NCI-H1694 treated with DMSO at 0.1 percent for 48 hours (cell line): ENCODE measurements at regions not wholly inside any gene's neighbourhood (a gene's known extent, or its start where the extent isn't known, plus 50 kb on each side); places are given as distances from the start of the nearest gene placed in this dataset.
A peak's percentile ranks its signal among the peaks of the same experiment; 100 is the strongest.

ENCODE experiments used
- DNase-seq: peaks from one replicate; lab custom pipeline; 2025; lab: John Stamatoyannopoulos, UW

DNA sequence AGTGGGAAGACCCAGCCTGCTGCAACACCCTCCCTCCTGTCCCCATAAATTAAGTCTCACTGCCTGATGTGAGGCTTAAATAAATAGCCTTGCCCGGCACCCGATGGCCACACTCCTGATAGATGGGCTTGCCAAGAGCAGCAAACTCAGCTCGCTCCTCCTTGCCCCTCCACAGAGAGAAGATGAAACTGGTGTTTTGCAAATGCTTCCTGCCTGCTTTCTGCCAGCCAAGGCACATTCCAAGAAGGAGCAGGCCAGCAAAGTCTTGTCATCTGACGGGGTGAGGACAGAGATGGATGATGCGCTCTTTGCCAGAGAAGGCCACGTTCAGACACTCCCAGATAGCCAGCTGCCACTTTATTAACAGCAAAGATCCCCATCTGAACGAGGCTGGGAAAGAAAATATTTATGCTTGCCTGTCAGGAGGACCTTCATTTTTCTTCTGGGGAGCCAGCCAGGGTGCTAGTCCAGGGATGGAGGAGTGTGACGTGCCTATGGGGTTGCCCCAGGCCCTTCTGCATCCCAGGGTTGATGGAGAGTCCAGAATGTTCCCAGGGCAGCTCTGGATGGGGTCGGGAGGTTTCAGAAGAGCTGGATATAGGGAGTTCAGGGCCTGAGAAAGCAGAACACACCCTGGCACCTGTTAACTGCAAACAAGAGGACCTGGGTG lies 265.4 kb downstream of the FOXD2 start:
- DNase-seq: no peak

DNA sequence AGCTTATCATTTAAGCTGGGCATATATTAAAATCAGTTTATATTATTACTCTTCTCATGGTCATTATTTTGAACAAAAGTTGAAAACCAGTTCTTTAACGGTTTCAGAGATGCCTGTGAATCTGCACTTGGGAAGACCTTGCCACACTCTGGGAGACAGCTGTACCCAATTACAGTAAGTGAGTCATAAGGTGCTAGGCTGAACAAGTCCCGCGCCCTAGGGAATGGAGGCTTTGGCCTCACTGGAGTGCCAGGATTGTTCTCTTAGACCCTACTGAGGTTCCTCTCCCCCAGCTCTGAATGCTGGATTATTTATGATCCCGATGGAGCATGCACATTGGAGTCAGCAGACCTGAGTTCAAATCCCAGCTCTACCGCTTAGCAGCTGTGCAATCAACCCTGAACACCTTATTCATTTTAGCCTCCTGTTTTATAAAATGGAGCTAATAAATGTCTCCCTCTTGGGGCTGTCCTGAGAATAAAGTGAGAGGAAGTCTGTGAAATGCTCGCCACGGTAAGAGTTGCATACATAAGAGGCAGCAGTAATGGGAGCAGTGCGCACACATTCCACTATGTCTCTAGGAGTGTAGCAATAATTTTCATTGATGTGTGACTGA lies 266.2 kb downstream of the FOXD2 start:
- DNase-seq: peak; percentile 8

- DNase-seq: peak; percentile 3
Measured at GRCh38 chr1:47705517-47706130, 267.8 kb downstream of the FOXD2 start.

DNA sequence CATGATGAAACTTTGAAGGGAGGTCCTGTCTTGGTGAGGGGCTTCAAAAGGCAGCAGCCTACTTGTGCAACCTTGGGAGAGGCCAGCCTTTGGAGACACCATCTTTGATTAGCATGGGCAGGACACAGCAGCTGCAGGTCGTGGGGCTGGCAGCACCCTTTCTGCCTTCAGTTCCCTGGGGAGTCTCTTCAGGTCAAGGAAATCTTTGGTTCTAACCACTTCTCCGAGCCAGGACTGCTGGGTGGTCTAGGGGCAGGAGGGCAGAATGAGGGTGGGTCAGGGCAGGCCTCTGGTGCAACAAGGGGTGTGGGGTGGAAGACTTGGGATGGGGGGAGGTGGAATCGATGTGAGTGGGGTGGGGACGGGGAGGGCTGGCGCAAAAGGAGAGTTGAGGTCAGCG lies 269.7 kb downstream of the FOXD2 start:
- no peak for DNase-seq

DNA sequence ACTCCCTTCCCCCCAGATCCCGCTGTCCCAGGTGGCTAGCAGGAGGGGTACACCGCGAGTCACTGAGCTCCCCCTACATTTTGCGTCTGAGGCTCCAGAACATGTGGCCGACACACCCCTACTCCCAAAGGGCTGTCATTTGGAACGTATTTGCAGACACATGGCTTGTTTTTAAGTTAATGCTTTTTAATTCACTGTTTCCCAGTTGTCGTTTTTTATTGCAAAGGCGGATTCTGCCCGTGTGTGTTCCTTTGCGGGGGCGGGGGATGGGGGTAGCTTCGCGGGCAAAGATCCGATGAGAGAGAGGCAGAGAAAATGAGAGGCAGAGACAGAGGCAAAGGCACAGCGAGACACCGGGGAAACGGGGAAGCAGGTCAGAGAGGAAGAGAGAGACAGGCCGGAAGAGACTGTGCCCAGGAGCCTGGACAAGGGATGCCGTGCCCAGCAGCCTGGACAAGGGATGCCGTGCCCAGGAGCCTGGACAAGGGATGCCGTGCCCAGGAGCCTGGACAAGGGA lies 270.2 kb downstream of the FOXD2 start:
- DNase-seq: no peak

DNA sequence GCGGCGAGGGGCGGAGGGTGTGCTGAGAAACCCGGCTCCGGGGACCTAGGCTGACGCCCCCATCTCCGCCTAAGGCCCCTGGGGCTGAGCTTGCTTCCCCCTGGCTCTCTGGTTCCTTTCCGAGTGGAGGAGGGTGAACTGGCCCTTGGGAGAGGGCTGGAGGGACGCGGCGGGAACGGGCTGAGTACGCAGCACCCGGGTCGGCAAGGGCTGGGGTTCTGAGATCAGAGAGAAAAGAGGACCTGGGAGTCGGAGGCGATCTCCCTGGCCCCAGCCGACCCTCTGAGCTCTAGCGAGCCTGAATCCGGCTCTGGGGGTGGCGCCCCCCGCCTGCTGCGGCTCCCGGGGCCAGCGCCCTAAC lies 270.8 kb downstream of the FOXD2 start:
- no peak for DNase-seq

DNA sequence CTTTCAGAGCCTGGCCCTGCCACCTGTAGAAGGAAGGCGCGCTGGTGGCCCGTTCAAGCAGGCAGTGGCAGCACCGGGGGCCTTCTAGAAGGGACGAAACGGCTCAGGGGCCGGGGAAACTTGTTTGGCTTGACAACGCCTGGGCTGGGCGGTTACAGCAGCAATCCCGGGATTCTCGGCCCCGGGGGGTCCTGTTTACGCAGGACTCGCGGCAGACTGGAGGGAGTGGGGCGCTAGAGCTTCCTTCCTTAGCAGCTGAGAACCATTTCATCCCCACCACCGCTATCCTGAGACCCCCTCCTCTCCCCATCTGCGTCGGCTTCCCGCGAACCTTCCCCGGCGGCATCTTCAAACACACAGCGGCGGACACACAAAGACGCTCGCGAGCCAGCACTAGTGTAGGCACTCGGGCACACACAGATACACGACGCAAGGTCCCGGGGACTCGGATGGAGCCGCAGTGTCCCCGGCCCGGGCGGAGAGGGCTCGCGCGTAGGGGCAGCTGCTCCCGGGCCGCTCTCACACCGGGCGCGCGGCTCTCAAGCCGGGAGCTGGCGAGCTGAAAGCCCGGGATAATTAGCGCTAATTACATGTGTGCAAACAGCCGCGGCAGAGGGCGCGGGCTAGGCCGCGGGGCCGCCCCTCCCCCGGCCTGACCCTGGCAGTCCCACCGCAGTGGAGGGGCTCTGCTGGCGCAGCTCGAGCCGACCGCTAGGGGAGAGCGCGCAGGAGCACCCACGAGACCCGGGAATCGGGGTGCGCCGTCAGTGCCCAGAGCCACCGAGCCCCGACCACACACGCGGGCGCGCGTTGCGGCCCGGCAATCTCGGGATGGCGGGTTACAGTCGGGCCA lies 271.4 kb downstream of the FOXD2 start:
- DNase-seq: peak; percentile 34

DNA sequence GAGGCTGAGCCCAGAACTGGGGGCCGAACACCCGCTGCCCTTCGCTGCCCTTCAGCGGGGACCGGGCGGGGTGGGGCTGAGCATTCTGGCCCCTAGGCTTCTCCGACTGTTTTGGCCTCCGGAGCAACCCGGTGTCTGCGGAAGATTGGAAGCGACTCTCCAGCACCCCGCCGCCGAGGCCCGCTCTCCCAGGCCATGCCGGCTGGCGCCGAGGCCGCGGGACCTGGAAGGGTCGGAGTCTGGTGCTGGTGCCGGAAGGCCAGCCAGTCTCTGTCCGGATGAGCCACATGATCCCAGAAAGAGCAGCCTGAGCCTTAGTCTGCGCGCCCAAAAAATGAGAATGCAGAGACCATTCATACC lies 272.0 kb downstream of the FOXD2 start:
- DNase-seq: peak; percentile 25

- peak; percentile 43 for DNase-seq
Measured at GRCh38 chr1:47710329-47711071, 272.7 kb downstream of the FOXD2 start.
